HG03064 (cell line): ENCODE measurements at regions not wholly inside any gene's neighbourhood (a gene's known extent, or its start where the extent isn't known, plus 50 kb on each side); places are given as distances from the start of the nearest gene placed in this dataset.
"Not testable (repeated sequence)": the region's sequence is repeated elsewhere in the genome, so short reads cannot be mapped to it uniquely, and the experiment has no call there.

Experiments used
- ATAC-seq: cut with Tn5 transposase; IDR thresholded peaks from one replicate; pipeline ENCODE4 v1.9.1; 2021; ENCODE audit warnings: low read depth; ENCODE audit not compliant: unreplicated experiment

- no peak for ATAC-seq
Observed at GRCh38 chr3:80018375-80018774, 250.6 kb upstream of the ROBO1 start.

GRCh38 chr3:80017369-80017768, 249.6 kb upstream of the ROBO1 start:
- ATAC-seq: no peak

- no peak for ATAC-seq
Observed at GRCh38 chr3:80014576-80014975, 246.8 kb upstream of the ROBO1 start.

GRCh38 chr3:80010021-80010571, 242.3 kb upstream of the ROBO1 start:
- ATAC-seq: no peak

- no peak for ATAC-seq
Observed at GRCh38 chr3:80007522-80007921, 239.7 kb upstream of the ROBO1 start.

- ATAC-seq: no peak
Observed at GRCh38 chr3:80006315-80006714, 238.5 kb upstream of the ROBO1 start.

- no peak for ATAC-seq
Observed at GRCh38 chr3:80000022-80000421, 232.2 kb upstream of the ROBO1 start.

- no peak for ATAC-seq
Observed at GRCh38 chr3:79994397-79994796, 226.6 kb upstream of the ROBO1 start.

GRCh38 chr3:79986338-79986737, 218.5 kb upstream of the ROBO1 start:
- ATAC-seq: no peak

- no peak for ATAC-seq
Observed at GRCh38 chr3:79985816-79986215, 218.0 kb upstream of the ROBO1 start.

GRCh38 chr3:79983118-79983517, 215.3 kb upstream of the ROBO1 start:
- no peak for ATAC-seq

GRCh38 chr3:79979990-79980389, 212.2 kb upstream of the ROBO1 start:
- no peak for ATAC-seq

GRCh38 chr3:79976466-79976865, 208.7 kb upstream of the ROBO1 start:
- no peak for ATAC-seq

GRCh38 chr3:79973917-79974595, 206.3 kb upstream of the ROBO1 start:
- no peak for ATAC-seq

GRCh38 chr3:79973482-79973881, 205.7 kb upstream of the ROBO1 start:
- no peak for ATAC-seq

GRCh38 chr3:79968418-79968817, 200.6 kb upstream of the ROBO1 start:
- no peak for ATAC-seq

- no peak for ATAC-seq
Observed at GRCh38 chr3:79960594-79960993, 192.8 kb upstream of the ROBO1 start.

- no peak for ATAC-seq
Observed at GRCh38 chr3:79957066-79957465, 189.3 kb upstream of the ROBO1 start.

GRCh38 chr3:79954756-79955155, 187.0 kb upstream of the ROBO1 start:
- no peak for ATAC-seq

GRCh38 chr3:79953591-79954101, 185.8 kb upstream of the ROBO1 start:
- no peak for ATAC-seq

- ATAC-seq: not testable (repeated sequence)
Observed at GRCh38 chr3:79951426-79951825, 183.6 kb upstream of the ROBO1 start.

GRCh38 chr3:79947957-79948356, 180.2 kb upstream of the ROBO1 start:
- ATAC-seq: no peak
